Testis (tissue), 2 donors: ENCODE measurements at regions not wholly inside any gene's neighbourhood (a gene's known extent, or its start where the extent isn't known, plus 50 kb on each side); places are given as distances from the start of the nearest gene placed in this dataset.

ENCODE experiments used
- CTCF ChIP-seq, 3 experiments: fragments of 450-650 bp in 2 of 3; fragments of 200-600 bp in 1 of 3; sonication (generic) in 1 of 3; IDR thresholded peaks; one replicate each; pipeline ENCODE4 v1.5.1; 2016 to 2019; ENCODE audit warnings: antibody characterized with exemption in 3 of 3, mild to moderate bottlenecking in 2 of 3, moderate library complexity in 1 of 3
- POLR2A ChIP-seq: fragments of 450-650 bp; IDR thresholded peaks from one replicate; pipeline ENCODE4 v1.6.1; 2017; ENCODE audit warnings: antibody characterized with exemption, mild to moderate bottlenecking, moderate library complexity

GRCh38 chr11:92810423-92811064 is 158.9 kb upstream of the MTNR1B start:
- TF ChIP-seq CTCF (IDR thresholded peaks at IDR 0.05), result no peak
- TF ChIP-seq POLR2A, result no peak
